H1 (cell line): ENCODE measurements at regions not wholly inside any gene's neighbourhood (a gene's known extent, or its start where the extent isn't known, plus 50 kb on each side); places are given as distances from the start of the nearest gene placed in this dataset.

Experiments used
- CTCF ChIA-PET: fragments of 300-600 bp; sonication (Branson Sonifier 250); formaldehyde crosslinking; loops from one replicate; lab custom pipeline; 2021; ENCODE audit not compliant: partially characterized antibody; lab: Charles Lee
- POLR2A ChIA-PET: fragments of 300-600 bp; sonication (Branson Sonifier 250); formaldehyde crosslinking; loops from one replicate; lab custom pipeline; 2021; ENCODE audit warnings: inconsistent platforms; ENCODE audit not compliant: partially characterized antibody; lab: Charles Lee
- DNase-seq, 2 experiments: peaks; one replicate each; pipeline versions ENCODE4 v3.0.0 to v3.0.0-alpha.2; 2010 to 2022; ENCODE audit warnings: low spot score in 2 of 2, low read depth in 1 of 2, mixed read lengths in 1 of 2
- FAIRE-seq: peaks from 2 replicates; lab custom pipeline; 2011; peaks lifted over from hg19 to GRCh38; lab: Jason Lieb, UNC
- H2AFZ ChIP-seq: 2 replicates; pipeline ENCODE4 v1.8.1; 2012; ENCODE audit warnings: low read length, inconsistent platforms
- H2AK5ac ChIP-seq: 2 replicates; pipeline ENCODE4 v1.6.1; 2013; ENCODE audit warnings: low read depth, low read length
- H2BK120ac ChIP-seq: replicated peaks from 2 replicates; pipeline ENCODE3; 2013; ENCODE audit warnings: low read depth, low read length, inconsistent platforms
- H2BK12ac ChIP-seq: 2 replicates; pipeline ENCODE4 v1.6.1; 2013; ENCODE audit warnings: low read depth, low read length
- H2BK15ac ChIP-seq: 2 replicates; pipeline ENCODE4 v1.6.1; 2013; ENCODE audit warnings: low read length
- H2BK20ac ChIP-seq: 2 replicates; pipeline ENCODE4 v1.6.1; 2013; ENCODE audit warnings: low read length
- H2BK5ac ChIP-seq: 2 replicates; pipeline ENCODE4 v1.6.1; 2013; ENCODE audit warnings: low read depth, low read length
- H3K14ac ChIP-seq: 2 replicates; pipeline ENCODE4 v1.6.1; 2013; ENCODE audit warnings: inconsistent platforms; ENCODE audit not compliant: insufficient read length
- H3K18ac ChIP-seq: 2 replicates; pipeline ENCODE4 v1.6.1; 2013; ENCODE audit warnings: low read length; ENCODE audit errors: extremely low read depth
- H3K23ac ChIP-seq: 2 replicates; pipeline ENCODE4 v1.6.1; 2013; ENCODE audit warnings: inconsistent platforms; ENCODE audit not compliant: insufficient read length
- H3K23me2 ChIP-seq: 2 replicates; pipeline ENCODE4 v1.6.1; 2013; ENCODE audit warnings: low read depth, low read length
- H3K27ac ChIP-seq: 2 replicates; pipeline ENCODE4 v1.6.1; 2011; ENCODE audit warnings: low read depth, low read length, inconsistent platforms
- H3K27me3 ChIP-seq, 4 experiments: replicated peaks in 1 of 4; 1 replicate in 1 of 4; 2 replicates in 3 of 4; pipeline versions ENCODE4 v1.6.1 to v1.8.1; 2011 to 2013; ENCODE audit warnings: low read length in 3 of 4, mild to moderate bottlenecking in 3 of 4, inconsistent platforms in 2 of 4, mixed read lengths in 2 of 4, moderate library complexity in 1 of 4; ENCODE audit not compliant: control insufficient read depth in 3 of 4, insufficient read depth in 3 of 4; ENCODE audit errors: extremely low read depth in 1 of 4
- H3K36me3 ChIP-seq, 4 experiments: 2 replicates each; pipeline versions ENCODE4 v1.6.1 to v1.8.1; 2011 to 2013; ENCODE audit warnings: mild to moderate bottlenecking in 4 of 4, low read length in 3 of 4, moderate library complexity in 2 of 4, control low read depth in 1 of 4, inconsistent platforms in 1 of 4; ENCODE audit not compliant: insufficient read depth in 4 of 4, control insufficient read depth in 2 of 4
- H3K4ac ChIP-seq: replicated peaks from 2 replicates; pipeline ENCODE3; 2013; ENCODE audit warnings: low read length, low read depth, mixed read lengths, inconsistent platforms; ENCODE audit not compliant: insufficient read length
- H3K4me1 ChIP-seq, 4 experiments: replicated peaks in 1 of 4; 1 replicate in 1 of 4; 2 replicates in 3 of 4; pipeline versions ENCODE4 v1.6.1 to v1.8.1; 2011 to 2013; ENCODE audit warnings: low read length in 3 of 4, inconsistent platforms in 2 of 4, mixed read lengths in 1 of 4; ENCODE audit not compliant: insufficient read depth in 4 of 4, control insufficient read depth in 3 of 4
- H3K4me2 ChIP-seq, 2 experiments: 2 replicates each; pipeline versions ENCODE4 v1.6.1 to v1.8.1; 2011 to 2013; ENCODE audit warnings: low read depth in 2 of 2, low read length in 2 of 2, control low read depth in 1 of 2, inconsistent platforms in 1 of 2, mild to moderate bottlenecking in 1 of 2; ENCODE audit not compliant: insufficient read depth in 1 of 2
- H3K4me3 ChIP-seq, 4 experiments: fragments of 200-600, 300-600 bp in 1 of 4; sonication (generic), shearing (Covaris generic), sonication (Bioruptor Twin) in 1 of 4; 2 replicates each; pipeline versions ENCODE4 v1.5.1 to v1.8.1; 2011 to 2016; ENCODE audit warnings: low read length in 4 of 4, low read depth in 3 of 4, control low read depth in 2 of 4, inconsistent platforms in 2 of 4, mild to moderate bottlenecking in 2 of 4, mixed read lengths in 1 of 4, moderate library complexity in 1 of 4; ENCODE audit not compliant: insufficient read depth in 2 of 4; ENCODE audit errors: extremely low read depth in 1 of 4
- H3K56ac ChIP-seq: replicated peaks from 2 replicates; pipeline ENCODE3; 2013; ENCODE audit warnings: low read depth, mild to moderate bottlenecking, mixed read lengths, low read length, inconsistent platforms; ENCODE audit not compliant: insufficient read length
- H3K79me1 ChIP-seq: 2 replicates; pipeline ENCODE4 v1.6.1; 2013; ENCODE audit warnings: low read depth, low read length, control low read depth
- H3K79me2 ChIP-seq, 2 experiments: 2 replicates each; pipeline versions ENCODE4 v1.6.1 to v1.8.1; 2012 to 2013; ENCODE audit warnings: low read length in 2 of 2, mild to moderate bottlenecking in 2 of 2, inconsistent platforms in 1 of 2; ENCODE audit not compliant: insufficient read depth in 2 of 2, control insufficient read depth in 1 of 2
- H3K9ac ChIP-seq, 4 experiments: replicated peaks in 1 of 4; 1 replicate in 1 of 4; 2 replicates in 3 of 4; pipeline versions ENCODE4 v1.6.1 to v1.8.1; 2011 to 2013; ENCODE audit warnings: low read depth in 3 of 4, low read length in 3 of 4, control low read depth in 2 of 4, mild to moderate bottlenecking in 2 of 4, moderate library complexity in 2 of 4, inconsistent platforms in 1 of 4; ENCODE audit errors: extremely low read depth in 1 of 4
- H3K9me3 ChIP-seq, 2 experiments: 2 replicates each; pipeline versions ENCODE4 v1.6.1 to v1.8.1; 2012 to 2013; ENCODE audit warnings: mild to moderate bottlenecking in 2 of 2, moderate library complexity in 2 of 2, control low read depth in 1 of 2, inconsistent platforms in 1 of 2, low read depth in 1 of 2, low read length in 1 of 2, mixed read lengths in 1 of 2; ENCODE audit not compliant: insufficient read depth in 2 of 2
- H4K20me1 ChIP-seq, 2 experiments: replicated peaks in 1 of 2; 2 replicates each; pipeline versions ENCODE3 to v1.8.1; 2011 to 2013; ENCODE audit warnings: inconsistent platforms in 2 of 2, low read length in 2 of 2, mild to moderate bottlenecking in 1 of 2; ENCODE audit not compliant: insufficient read depth in 2 of 2, control insufficient read depth in 1 of 2
- H4K5ac ChIP-seq: 2 replicates; pipeline ENCODE4 v1.6.1; 2013; ENCODE audit warnings: low read length, low read depth, mixed read lengths, inconsistent platforms; ENCODE audit not compliant: insufficient read length
- H4K8ac ChIP-seq: 2 replicates; pipeline ENCODE4 v1.8.0; 2013; ENCODE audit warnings: mild to moderate bottlenecking, moderate library complexity, low read length, inconsistent platforms; ENCODE audit not compliant: insufficient read depth; ENCODE audit errors: extremely low read depth
- H4K91ac ChIP-seq: replicated peaks from 2 replicates; pipeline ENCODE3; 2013; ENCODE audit warnings: low read length, mixed read lengths, inconsistent platforms; ENCODE audit not compliant: insufficient read length
- CHD2 ChIP-seq: IDR thresholded peaks from 2 replicates; pipeline ENCODE4 v1.6.1; 2012; ENCODE audit warnings: low read length, improper control_type of control experiment
- GTF2F1 ChIP-seq: IDR thresholded peaks from 2 replicates; pipeline ENCODE4 v1.6.1; 2012; ENCODE audit warnings: low read depth, low read length, improper control_type of control experiment, borderline replicate concordance
- WGBS, 2 experiments: shearing (Covaris generic) in 1 of 2; methylation state at CpG; one replicate each; pipeline versions ENCODE4 v1.1.6 to v1.1.7; 2013 to 2015; ENCODE audit warnings: low lambda C conversion rate in 2 of 2, mixed read lengths in 2 of 2, inconsistent platforms in 1 of 2, low coverage in 1 of 2, missing lambda C conversion rate in 1 of 2; ENCODE audit not compliant: insufficient replicate concordance in 2 of 2, insufficient coverage in 1 of 2, insufficient read length in 1 of 2; ENCODE audit errors: extremely low coverage in 1 of 2, missing lambda C conversion rate in 1 of 2; 5-methylcytosine and 5-hydroxymethylcytosine counted together

DNA sequence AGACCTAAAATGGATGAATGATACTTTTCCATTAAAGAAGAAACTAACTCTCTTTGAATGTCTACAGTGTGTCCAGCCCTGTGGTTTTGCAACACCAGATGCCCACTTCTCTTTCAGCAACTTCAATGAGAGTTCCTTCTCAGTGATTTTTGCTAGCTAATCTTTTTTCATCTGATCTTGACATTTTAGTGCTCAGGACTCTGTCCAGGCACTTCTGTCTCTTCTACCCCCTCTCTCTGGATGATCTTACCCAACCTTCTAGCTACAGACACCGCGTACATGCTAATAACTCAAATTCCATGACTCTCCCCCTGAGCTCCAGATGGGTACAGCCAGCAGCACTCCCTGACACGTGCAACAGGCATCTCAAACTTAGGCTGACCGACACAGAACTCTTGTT is 161.1 kb upstream of the FOXN3 start:
- ChIA-PET POLR2A (interaction anchor here (1.0 to 1.4 kb wide), 3 partner anchors 13 to 162 kb away, joined by 3 to 4 read pairs (median 3); no protein-coding TSS in a partner anchor), CTCF (no interaction called here)
- H3K79me1 ChIP-seq, result peaks cover 8% of the 10 kb centered on the region; the same call in 1 of the 2 replicates
- no peaks in the 10 kb centered on the region for H3K23me2 ChIP-seq
- no peak overlapping the region for H3K9ac ChIP-seq
- FAIRE-seq (peak; percentile 39), DNase-seq (no peak)
- no peaks in the 10 kb centered on the region for H4K20me1 ChIP-seq
- H3K9me3 ChIP-seq, result no peaks in the 10 kb centered on the region
- H3K79me2 ChIP-seq, result peaks cover 6 to 78% of the 10 kb centered on the region in 2 experiments
- H4K8ac ChIP-seq, result no peak overlapping the region
- H2BK20ac ChIP-seq, result no peak overlapping the region
- no peak overlapping the region for H3K23ac ChIP-seq
- H3K4me3 ChIP-seq, result no peak overlapping the region
- 0 out of 2 replicates have a peak overlapping the region, but pooled peaks have one; percentile 54 for H2BK12ac ChIP-seq
- H4K91ac ChIP-seq, result no peak overlapping the region
- H3K4ac ChIP-seq, result peak overlapping the region; percentile 33
- no peak overlapping the region for H3K4me2 ChIP-seq
- H2BK15ac ChIP-seq, result no peak overlapping the region
- 90% methylated on average over 4 of the region's 4 CpGs; no CpG with 5 or more reads in 1 of the 2 experiments for WGBS, 2 experiments
- peaks cover 5 to 17% (median 14%) of the 10 kb centered on the region in 4 experiments for H3K4me1 ChIP-seq
- no peak overlapping the region for H3K27ac ChIP-seq
- H2AFZ ChIP-seq, result no peak overlapping the region
- H4K5ac ChIP-seq, result no peak overlapping the region
- H3K18ac ChIP-seq, result no peak overlapping the region
- peaks cover 0 to 11% (median 3%) of the 10 kb centered on the region in 4 experiments; a peak in 2 of 8 replicates for H3K36me3 ChIP-seq
- H3K56ac ChIP-seq, result no peak overlapping the region
- no peak overlapping the region for H3K14ac ChIP-seq
- H2BK120ac ChIP-seq, result no peak overlapping the region
- H3K27me3 ChIP-seq, result no peaks in the 10 kb centered on the region
- H2AK5ac ChIP-seq, result no peak overlapping the region
- no peak overlapping the region for H2BK5ac ChIP-seq
- no peak for TF ChIP-seq GTF2F1
- TF ChIP-seq CHD2, result no peak
